HG02763 (cell line): ENCODE measurements at regions not wholly inside any gene's neighbourhood (a gene's known extent, or its start where the extent isn't known, plus 50 kb on each side); places are given as distances from the start of the nearest gene placed in this dataset.

Experiments
- ATAC-seq: cut with Tn5 transposase; IDR thresholded peaks from one replicate; pipeline ENCODE4 v1.9.1; 2021; ENCODE audit warnings: mild to moderate bottlenecking, moderate library complexity; ENCODE audit not compliant: unreplicated experiment

GRCh38 chr13:107233541-107233940 lies 665.6 kb upstream of the ARGLU1 start:
- no peak for ATAC-seq

DNA sequence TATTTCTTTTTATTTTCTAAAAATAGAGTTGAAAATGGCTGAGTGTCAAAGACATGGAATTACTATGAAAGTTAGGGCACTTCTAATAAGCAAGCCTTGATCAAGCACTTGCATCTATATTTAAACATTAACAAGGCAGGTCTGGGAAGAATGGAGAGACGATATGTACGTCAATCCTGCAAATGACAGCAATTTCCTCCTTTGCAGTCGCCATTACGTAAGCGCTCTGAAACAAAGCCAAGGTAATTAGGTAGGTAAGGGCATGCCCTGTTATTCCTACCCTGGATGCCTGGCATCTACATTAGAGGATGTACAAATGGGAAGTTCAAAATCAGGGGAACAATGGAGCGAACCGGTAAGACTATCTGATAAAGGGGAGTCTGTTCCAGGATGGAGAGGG lies 664.0 kb upstream of the ARGLU1 start:
- no peak for ATAC-seq

DNA sequence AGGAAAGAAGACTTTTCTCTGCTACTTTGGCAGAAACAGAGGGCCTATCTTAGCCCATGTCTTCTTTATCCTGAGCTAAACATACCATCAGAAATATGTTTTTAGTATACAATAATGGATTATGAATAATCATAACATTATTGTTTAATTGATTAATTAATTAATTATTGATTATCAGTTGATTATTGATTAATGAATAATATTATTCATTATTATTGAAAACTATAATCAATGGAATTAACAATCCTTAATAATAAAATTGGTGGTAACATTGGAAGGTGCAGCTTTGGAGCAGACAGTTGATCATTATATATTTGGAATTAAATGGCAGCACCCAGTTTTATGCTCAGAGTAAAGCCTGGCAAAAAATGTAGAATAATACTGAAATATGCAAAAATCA lies 655.9 kb upstream of the ARGLU1 start:
- no peak for ATAC-seq

GRCh38 chr13:107222597-107222996 lies 654.7 kb upstream of the ARGLU1 start:
- ATAC-seq: no peak

GRCh38 chr13:107220245-107220644 lies 652.3 kb upstream of the ARGLU1 start:
- ATAC-seq: no peak

DNA sequence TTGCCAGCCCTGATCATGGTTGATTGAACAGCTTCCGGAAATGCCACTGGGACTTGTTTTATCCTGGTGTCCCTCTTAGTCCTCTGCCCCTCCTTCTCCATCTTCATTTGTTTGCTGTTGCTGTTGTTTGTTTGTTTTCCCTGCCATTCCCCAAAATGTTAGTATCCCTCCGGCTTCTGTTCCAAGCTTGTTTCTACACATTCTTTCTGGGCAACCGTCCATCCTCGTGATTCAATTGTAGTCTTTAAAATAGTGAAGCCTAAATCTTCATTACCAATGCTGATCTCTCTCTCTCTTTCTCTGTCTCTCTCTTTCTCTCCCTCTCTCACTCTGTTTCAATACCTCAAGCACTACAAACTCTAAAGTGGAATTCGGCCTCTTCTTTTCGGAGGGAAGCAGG lies 649.3 kb upstream of the ARGLU1 start:
- ATAC-seq: no peak

- no peak for ATAC-seq
Measured at GRCh38 chr13:107216046-107216755, 648.3 kb upstream of the ARGLU1 start.

DNA sequence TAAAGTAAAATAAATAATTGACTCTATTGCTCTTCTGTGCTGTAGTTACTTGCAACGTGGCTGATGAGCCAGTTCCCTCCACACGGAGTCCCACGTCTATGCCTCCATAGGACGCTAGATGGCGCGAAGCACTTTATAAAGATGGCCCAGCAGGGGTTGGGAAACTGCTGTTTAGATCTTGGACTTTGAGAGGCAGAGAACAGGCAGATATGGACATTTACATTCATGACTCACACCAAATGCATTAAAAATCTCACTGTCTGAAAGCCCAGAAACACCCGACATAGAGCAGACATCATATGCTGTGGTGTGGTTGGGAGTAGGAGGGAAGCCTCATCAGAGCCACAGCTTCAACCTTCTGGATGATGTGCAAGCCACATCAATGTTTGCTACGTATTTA lies 643.1 kb upstream of the ARGLU1 start:
- ATAC-seq: peak; percentile 92

DNA sequence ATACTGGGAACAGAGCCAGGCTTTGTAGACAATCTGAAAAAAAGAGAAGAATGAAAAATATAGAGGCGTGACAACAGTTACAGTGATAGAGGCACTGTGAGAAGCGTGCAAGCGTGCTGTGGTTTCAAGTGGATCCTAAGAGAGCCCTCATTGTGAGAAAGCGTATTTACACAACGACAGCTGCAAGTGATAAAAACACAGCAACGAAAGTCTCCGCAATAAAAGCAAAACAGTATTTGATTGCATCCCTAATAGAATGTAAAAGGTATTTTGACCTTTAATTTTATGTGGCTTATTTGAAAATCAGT lies 642.7 kb upstream of the ARGLU1 start:
- no peak for ATAC-seq

GRCh38 chr13:107209824-107210722 lies 642.1 kb upstream of the ARGLU1 start:
- no peak for ATAC-seq

GRCh38 chr13:107208889-107209288 lies 641.0 kb upstream of the ARGLU1 start:
- ATAC-seq: no peak

DNA sequence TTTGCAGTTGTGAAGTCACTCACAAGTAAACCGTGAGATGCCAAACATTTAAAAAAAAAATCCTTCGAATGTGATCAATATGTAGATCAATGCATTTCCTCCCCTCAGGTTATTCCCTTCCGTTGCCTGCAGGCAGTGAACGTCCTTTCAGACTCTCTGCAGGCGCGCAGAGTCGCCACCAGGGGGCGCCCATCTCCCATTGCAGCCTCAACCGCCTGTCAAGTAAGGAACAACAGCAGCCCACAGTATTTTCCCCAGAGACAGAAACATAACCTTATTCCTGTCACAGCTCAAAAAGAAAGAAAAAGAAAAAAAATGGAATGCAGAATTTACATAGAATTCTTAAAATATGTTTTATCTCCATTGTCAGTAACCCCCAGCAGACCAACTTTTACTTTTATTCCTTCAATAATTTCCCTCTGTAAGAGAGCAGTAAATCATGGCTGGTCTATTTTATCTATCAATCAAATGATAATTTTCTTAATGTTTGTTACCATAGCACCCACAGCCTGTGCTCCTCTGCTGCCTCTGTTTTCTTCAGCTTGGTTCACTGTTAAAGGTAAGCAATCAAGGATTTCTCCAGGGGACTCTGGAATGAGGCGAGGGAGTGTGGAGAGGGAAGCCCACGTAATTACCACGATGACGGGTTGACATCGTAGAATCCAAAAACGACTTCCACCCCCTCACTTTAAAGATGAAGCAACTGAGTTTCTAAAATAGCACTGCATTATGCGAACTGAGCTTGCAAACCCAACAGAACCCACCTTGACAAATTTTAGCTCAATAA lies 637.6 kb upstream of the ARGLU1 start:
- ATAC-seq: peak; percentile 93

DNA sequence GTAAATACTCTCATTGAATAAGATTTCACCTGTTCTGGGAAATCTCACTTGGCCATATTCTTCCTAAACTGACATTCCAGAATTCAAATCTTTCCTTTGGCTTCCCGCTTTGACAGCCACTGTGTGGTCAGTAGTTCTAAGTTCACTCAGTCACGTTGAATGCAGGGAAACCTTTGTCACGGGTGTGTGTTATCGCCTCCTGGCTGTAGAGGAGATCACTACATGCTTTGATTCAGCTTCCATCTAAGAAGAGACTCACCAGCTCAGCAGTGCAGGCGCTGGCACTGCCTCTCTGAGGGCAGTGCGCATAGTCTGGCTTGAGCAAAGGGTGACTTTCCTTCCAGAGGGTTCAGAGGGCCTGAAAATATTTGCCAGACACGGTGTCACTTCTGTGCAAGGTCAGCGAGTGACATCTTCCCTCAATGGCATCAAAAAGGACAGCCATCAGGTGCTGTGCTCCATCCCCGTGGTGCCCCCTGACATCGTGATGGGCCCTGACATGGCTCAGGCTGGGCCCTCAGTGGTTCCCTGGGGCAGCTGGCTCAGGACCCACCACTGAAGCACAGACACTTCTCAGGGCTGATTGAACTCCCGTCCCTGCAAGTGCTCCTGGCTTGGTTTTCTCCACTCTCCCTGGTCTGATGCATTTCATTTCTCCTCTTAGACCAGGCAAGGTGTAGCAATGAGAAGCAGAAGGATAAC lies 635.4 kb upstream of the ARGLU1 start:
- no peak for ATAC-seq

- ATAC-seq: no peak
Measured at GRCh38 chr13:107202371-107203023, 634.6 kb upstream of the ARGLU1 start.

- no peak for ATAC-seq
Measured at GRCh38 chr13:107200491-107200890, 632.6 kb upstream of the ARGLU1 start.

DNA sequence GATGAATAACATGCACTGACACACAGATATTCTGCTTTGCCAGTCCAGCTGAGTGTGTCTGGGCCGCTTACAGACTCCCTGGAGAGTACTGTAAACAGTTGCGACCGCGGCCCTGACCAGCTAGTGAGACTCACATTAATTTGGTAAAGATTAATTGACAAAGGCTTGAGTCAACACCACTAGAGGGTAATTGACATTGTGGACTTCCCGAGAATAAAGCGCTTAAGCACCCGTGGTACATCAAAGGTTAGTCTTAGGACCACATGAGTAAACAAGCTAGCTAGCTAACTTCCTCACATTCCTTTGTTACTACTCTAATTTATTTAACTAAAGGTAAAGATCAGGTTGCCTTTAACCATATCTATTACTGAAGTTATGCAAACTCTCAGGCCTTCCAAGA lies 624.4 kb upstream of the ARGLU1 start:
- no peak for ATAC-seq

GRCh38 chr13:107190065-107190464 lies 622.1 kb upstream of the ARGLU1 start:
- no peak for ATAC-seq

- no peak for ATAC-seq
Measured at GRCh38 chr13:107185889-107186288, 618.0 kb upstream of the ARGLU1 start.

DNA sequence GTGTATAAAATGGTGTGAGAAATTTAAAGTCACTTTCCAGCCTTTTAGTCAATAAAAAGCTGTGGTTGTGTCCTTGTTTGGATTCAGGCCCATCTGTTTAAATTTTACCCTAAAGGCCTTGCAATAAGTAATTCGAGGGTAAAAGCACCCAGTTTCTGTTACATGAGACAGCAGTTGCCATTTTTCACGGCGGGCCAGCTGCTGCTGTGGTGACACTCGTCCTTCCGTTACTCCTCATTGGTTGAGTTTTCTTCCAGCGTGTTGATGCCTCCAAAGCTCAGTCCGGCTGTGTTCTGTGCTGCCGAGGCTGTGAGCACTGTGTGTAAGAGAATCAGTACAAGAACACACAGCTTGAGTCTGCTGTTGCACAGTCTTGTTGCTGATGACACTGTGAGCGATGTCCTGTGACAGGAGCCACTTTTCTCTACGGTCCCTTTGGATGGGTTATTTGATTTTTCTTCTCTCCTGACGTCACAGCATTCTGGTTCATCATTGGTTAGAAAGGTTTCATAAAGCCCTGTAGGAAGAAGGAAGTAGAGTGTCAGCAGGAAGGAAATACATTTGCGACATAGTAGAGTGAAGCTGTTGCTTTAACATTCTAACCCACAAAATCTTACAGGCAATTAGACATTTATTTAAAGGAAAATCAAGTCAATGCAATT lies 602.5 kb upstream of the ARGLU1 start:
- ATAC-seq: no peak

GRCh38 chr13:107157271-107157670 lies 589.3 kb upstream of the ARGLU1 start:
- no peak for ATAC-seq
